Stimulated activated CD4-positive, alpha-beta T cell treated with anti-CD3 and anti-CD28 coated beads, Interleukin-4, amount 100 ng/mL, for 24 hours (primary cell): ENCODE measurements at regions not wholly inside any gene's neighbourhood (a gene's known extent, or its start where the extent isn't known, plus 50 kb on each side); places are given as distances from the start of the nearest gene placed in this dataset.
A peak's percentile ranks its signal among the peaks of the same experiment; 100 is the strongest.
"Not testable (repeated sequence)": the region's sequence is repeated elsewhere in the genome, so short reads cannot be mapped to it uniquely, and the experiment has no call there.

Experiments used
- DNase-seq: peaks from one replicate; pipeline ENCODE4 v3.0.0-alpha.2; 2020

- not testable (repeated sequence) for DNase-seq
Observed at GRCh38 chrX:1102221-1102620, 110.2 kb downstream of the CRLF2 start.

- no peak for DNase-seq
Observed at GRCh38 chrX:1099146-1099770, 113.2 kb downstream of the CRLF2 start.

- no peak for DNase-seq
Observed at GRCh38 chrX:1097328-1097727, 115.1 kb downstream of the CRLF2 start.

GRCh38 chrX:1094566-1095333, 117.7 kb downstream of the CRLF2 start:
- DNase-seq: no peak

GRCh38 chrX:1093586-1094421, 118.6 kb downstream of the CRLF2 start:
- DNase-seq: no peak

GRCh38 chrX:1093121-1093520, 119.3 kb downstream of the CRLF2 start:
- DNase-seq: peak; percentile 36

- peak; percentile 15 for DNase-seq
Observed at GRCh38 chrX:1086444-1087409, 125.7 kb downstream of the CRLF2 start.

- not testable (repeated sequence) for DNase-seq
Observed at GRCh38 chrX:1085871-1086270, 126.6 kb downstream of the CRLF2 start.

GRCh38 chrX:1084689-1085088, 127.8 kb downstream of the CRLF2 start:
- no peak for DNase-seq

- DNase-seq: no peak
Observed at GRCh38 chrX:1076871-1077651, 135.4 kb downstream of the CRLF2 start.

- no peak for DNase-seq
Observed at GRCh38 chrX:1075741-1076140, 136.7 kb downstream of the CRLF2 start.

GRCh38 chrX:1075156-1075555, 137.3 kb downstream of the CRLF2 start:
- no peak for DNase-seq

GRCh38 chrX:1074755-1075154, 137.7 kb downstream of the CRLF2 start:
- no peak for DNase-seq

GRCh38 chrX:1074172-1074571, 138.3 kb downstream of the CRLF2 start:
- no peak for DNase-seq

- no peak for DNase-seq
Observed at GRCh38 chrX:1072637-1073377, 139.6 kb downstream of the CRLF2 start.

GRCh38 chrX:1071351-1071750, 141.1 kb downstream of the CRLF2 start:
- no peak for DNase-seq

- DNase-seq: no peak
Observed at GRCh38 chrX:1062351-1062750, 150.1 kb downstream of the CRLF2 start.

- DNase-seq: no peak
Observed at GRCh38 chrX:1060562-1060960, 151.9 kb downstream of the CRLF2 start.

GRCh38 chrX:1059576-1060561, 152.6 kb downstream of the CRLF2 start:
- DNase-seq: no peak

- DNase-seq: not testable (repeated sequence)
Observed at GRCh38 chrX:1053600-1053999, 158.8 kb downstream of the CRLF2 start.
